ENCODE measurements at regions not wholly inside any gene's neighbourhood (a gene's known extent, or its start where the extent isn't known, plus 50 kb on each side); places are given as distances from the start of the nearest gene placed in this dataset.
"Not testable (repeated sequence)": the region's sequence is repeated elsewhere in the genome, so short reads cannot be mapped to it uniquely, and the experiment has no call there.

DNA sequence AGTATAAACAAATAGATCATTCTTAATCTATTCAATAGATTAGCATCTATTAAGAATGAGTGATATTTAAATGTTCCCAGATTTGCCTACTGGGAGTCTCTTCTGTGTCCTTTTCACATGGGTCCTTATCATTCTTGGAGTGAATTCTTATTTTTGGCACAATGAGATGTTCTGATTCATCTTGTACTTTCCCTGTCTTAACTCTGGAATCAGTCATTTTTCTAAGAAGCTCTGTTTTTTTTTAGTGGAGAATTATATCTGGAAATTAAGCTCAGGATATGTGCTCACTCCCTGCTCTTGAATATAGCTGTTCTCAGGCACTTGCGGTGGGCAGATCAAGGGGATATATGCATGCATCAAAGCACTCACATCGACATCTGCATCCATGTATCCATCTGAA is 625.3 kb upstream of the HS3ST1 start:
- no peak for DNase-seq (ENCODE audit: low read depth)

DNA sequence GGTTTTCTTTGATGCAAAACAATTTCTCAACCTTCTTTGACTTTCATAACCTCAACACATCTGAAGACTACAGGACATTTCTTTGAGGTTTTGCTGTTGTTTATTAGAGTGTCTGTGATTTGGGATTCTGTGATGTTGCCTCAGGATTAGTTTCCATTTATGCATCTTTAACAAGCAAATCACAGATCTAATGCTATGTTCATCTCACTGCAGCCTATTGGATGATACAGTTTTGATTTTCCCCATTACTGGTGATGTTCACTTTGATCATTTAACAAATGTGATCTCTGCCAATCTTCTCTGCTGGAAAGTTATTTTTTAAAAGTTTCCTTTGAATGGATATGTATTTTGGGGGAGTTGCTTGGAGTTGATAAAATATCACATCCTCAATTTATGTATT is 624.9 kb upstream of the HS3ST1 start:
- no peak for DNase-seq (ENCODE audit: low read depth)

DNA sequence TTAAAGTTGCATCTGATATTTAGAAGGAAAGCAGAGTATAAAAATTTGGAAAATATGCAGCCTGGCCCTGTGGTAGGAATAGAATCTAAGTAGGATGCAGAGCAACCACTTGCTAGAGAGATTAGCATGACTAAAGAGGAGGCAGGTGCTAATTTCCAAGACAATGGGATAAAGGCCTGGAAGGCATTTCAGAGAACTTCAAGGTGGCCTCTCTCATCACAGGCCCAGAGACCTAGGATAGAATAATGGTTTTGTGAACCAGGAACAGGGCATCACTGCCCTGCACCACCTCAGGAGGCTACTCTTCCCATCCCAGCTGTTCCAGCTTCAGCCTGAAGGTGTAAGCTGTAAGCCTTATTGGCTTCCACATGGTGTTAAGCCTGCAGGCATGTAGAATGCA is 621.7 kb upstream of the HS3ST1 start:
- no peak for DNase-seq (ENCODE audit: low read depth)

DNA sequence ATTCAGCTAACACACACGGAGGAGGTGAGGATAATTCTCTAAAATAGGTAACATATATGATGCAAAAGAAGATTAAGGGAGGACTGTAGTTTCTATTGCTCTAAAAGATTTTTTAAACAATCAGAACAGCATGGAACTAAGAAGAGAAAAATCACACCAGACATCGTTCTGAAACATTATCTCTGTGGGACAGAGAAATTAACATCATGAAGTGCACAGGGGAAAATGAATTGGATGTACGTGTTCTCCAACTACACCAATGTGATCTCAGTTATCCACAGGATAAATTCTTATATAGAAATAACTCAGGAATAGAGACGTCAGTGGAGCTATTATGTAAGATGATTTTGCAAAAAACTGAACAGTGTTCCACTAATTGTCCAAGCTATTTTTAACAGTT is 614.1 kb upstream of the HS3ST1 start:
- no peak for DNase-seq (ENCODE audit: low read depth)

GRCh38 chr4:12041828-12042227 is 613.1 kb upstream of the HS3ST1 start:
- DNase-seq (ENCODE audit: low read depth) = no peak

DNA sequence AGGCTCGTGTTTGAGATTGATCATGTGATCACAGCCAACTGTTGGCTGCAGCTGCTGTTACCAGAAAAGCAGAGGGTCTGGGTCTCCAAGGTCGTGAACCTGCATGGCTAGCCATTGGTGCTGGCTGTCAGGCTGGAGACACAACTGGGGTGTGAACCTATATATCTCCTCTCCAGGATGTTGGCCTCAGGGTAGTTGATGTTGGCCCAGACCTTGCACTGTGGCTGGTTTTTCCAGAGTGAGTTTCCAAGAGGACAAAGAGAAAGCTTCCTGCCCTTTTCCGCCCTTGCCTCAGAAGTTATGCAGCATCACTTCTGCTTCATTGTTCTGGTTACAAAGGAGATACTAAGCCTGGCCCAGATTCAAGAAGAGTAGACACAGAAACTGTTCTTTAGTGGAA is 607.8 kb upstream of the HS3ST1 start:
- DNase-seq (ENCODE audit: low read depth) = no peak

DNA sequence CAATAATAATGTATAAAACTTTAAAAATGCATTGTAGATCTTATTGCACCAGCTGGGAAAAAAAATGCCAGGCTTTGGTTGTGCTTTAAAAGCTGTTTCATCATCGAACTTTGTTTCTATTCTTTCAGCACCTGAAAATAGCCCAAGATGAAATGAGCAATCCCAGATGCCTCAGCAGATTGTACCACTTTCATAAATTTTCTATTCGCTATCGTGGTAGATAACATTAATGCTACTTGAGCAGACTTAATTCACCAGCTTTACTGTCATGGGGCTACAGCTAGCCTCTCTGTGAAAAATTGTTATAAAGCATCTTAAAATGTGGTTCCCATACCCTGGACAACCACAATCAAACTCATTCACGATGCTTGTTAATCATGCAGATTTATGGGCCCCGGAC is 599.6 kb upstream of the HS3ST1 start:
- DNase-seq (ENCODE audit: low read depth) = no peak

DNA sequence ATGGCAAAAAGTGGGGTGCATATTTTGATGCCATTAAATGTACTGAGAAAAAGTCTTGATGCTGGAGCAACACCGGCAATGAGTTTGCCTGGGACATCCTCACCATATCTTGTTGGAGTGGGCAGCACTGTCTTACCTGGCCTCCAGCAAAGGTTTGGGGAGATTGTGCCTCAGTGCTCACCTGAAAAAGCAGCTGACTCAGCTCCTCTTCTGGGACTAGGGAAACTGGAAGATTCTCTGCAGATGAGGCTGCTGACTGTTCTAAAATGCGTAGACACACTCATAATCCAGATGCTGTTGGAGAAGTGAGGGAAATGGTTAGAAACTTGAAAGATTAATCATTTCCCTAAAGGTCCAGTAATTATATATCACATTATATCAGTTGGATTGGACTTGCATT is 593.7 kb upstream of the HS3ST1 start:
- no peak for DNase-seq (ENCODE audit: low read depth)

- DNase-seq (ENCODE audit: low read depth) = no peak
Measured at GRCh38 chr4:12016729-12017128, 588.0 kb upstream of the HS3ST1 start.

DNA sequence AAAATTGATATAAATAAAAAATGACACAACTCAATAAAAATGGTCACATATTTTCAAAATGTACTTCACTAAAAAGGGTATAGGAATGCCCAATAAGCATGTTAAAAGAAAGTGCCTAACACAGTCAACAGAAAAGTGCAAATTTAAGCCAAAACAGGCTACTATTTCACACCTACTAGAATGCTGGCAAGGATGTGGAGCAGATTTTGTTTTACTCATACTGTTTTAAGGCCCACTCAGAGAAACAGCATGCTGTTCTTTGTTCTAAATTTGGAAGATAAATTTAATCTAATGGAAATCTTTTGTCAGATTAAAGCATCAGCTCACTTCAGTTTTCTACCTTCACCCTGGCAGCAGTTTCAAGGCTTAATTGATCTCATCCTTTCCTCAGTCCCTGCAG is 576.8 kb upstream of the HS3ST1 start:
- no peak for DNase-seq (ENCODE audit: low read depth)

DNA sequence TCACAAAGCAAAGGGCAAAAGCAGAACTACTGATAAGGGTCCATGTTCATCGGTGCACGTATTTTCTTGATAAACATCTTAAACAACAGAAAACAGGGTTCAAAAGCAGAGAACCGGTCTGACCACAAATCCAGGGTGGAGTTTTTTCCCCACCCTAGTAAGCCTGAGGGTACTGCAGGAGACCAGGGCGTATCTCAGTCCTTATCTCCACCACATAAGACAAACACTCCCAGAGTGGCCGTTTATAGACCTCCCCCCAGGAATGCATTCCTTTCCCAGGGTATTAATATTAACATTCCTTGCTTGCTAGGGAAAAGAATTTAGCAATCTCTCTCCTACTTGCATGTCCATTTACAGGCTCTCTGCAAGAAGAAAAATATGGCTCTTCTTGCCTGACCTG is 567.9 kb upstream of the HS3ST1 start:
- DNase-seq (ENCODE audit: low read depth) = not testable (repeated sequence)

DNA sequence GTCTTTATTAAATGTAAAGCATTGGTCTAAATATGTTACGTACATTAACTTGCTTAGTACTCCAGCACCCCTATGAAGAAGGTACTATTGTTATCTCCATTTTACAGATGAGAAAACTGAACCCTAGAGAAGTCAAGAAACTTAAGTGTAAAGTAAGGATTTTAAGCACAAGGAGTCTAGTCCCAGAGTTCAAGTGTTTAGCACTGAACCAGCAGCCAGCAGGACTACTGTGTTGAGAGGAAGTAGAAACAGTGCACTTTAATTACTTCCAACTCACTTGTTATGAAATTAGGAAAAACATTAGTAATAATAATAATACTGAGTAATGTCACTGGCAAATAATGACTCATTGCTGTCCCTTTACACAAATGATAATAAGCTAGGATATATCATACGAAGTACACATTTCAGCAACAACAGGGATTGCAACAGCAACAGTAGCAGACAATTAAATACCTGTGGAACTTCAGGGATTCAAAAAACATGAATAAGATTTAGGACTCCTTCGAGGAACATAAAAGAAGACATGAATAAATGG is 548.1 kb upstream of the HS3ST1 start:
- DNase-seq (ENCODE audit: low read depth) = no peak

- no peak for DNase-seq (ENCODE audit: low read depth)
Measured at GRCh38 chr4:11973270-11973669, 544.6 kb upstream of the HS3ST1 start.

DNA sequence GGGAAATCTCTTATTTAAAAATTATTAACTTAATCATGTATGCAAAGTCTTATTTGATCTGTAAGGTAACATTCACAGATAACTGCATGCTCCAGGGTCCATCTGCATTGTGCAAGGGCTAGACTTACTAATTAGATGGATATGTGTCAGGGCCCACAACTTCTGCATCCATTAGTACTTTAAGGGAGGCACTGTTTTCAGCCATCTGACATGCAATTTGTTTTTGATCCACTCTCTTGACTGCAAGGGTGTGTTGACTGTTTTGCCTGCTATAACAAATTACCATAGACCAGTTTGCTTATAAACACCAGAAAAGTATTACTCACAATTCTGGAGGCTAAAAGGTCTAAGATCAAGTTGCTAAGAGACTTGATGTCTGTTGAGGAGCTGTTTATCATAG is 542.1 kb upstream of the HS3ST1 start:
- DNase-seq (ENCODE audit: low read depth) = no peak

- DNase-seq (ENCODE audit: low read depth) = no peak
Measured at GRCh38 chr4:11966782-11967181, 538.1 kb upstream of the HS3ST1 start.

DNA sequence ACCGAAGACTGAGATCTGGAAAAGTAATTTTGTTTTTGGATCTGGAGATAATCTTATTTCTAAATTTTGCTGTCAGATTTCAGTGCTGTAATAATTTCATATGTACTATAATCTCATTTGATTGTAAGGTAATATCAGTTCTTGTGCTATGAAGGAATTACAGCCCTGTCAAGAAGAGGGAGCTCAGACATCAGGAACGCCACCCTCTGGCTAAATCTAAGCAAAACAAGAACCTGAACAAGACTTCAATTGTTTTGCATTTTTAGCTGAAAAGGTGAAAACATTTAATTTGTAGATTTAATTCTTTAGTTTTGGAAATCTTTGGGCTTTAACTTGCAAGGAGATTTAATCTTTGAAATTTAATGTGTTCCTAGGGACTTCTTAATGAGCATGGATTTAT is 525.4 kb upstream of the HS3ST1 start:
- no peak for DNase-seq (ENCODE audit: low read depth)

DNA sequence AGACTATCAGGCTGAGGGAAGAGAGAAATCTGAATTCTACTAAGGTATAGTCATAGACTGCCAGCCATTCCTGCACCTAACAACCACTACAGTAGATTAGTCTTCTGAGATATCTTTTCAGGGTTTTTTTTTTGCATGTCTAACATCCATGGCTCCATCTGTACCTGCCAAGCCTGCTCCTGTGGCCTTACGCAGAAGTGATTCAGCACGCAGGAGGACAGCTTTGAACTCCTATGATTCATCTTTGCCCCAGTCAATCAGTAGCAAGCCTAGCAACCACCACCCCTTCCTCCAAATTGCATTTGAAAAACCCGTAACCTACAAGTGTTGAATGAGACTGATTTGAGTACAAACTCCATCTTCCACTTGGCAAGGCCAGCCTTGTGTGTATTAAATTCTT is 520.7 kb upstream of the HS3ST1 start:
- DNase-seq (ENCODE audit: low read depth) = no peak

GRCh38 chr4:11947629-11948028 is 518.9 kb upstream of the HS3ST1 start:
- not testable (repeated sequence) for DNase-seq (ENCODE audit: low read depth)

DNA sequence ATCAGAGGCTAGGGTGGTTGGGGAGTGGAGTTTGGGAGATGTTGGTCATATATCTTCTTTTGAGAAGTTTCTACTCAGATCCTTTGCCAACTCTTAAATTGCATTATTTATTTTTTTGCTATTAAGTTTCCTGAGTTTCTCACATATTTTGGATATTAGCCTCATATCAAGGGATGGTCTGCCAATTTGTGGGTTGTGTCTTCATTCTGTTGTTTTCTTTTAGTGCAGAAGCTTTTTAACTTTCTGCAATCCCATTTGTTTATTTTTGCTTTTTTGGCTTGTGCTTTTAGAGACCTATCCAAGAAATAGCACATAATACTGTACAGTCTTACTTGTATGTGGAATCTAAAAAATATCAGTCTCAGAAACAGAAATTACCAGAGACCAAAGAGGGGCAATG is 509.2 kb upstream of the HS3ST1 start:
- no peak for DNase-seq (ENCODE audit: low read depth)

DNA sequence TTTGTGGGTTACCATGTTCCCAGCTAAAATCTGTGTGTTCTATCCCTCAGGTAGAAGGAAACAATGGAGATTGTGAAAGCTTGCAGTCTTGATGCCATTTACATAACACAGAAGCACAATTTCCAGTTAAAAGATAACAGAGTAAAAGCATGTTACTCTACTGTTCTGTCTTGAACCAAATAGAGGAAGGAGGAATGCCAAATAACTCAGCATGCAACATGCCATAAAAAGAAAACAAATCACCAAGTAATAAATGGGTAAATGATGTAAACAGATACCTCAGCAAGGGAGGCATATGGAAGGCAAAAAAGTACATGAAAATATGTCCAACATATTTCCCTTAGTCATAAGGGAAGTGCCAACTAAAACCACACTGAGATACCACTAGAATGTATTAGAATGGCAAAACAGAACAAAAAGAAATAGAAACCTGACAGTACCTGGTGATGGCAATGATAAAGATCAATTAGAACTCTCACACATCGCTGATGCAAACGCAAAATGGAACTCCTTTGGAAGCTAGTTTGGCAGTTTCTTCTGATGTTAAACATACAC is 502.6 kb upstream of the HS3ST1 start:
- DNase-seq (ENCODE audit: low read depth) = no peak

DNA sequence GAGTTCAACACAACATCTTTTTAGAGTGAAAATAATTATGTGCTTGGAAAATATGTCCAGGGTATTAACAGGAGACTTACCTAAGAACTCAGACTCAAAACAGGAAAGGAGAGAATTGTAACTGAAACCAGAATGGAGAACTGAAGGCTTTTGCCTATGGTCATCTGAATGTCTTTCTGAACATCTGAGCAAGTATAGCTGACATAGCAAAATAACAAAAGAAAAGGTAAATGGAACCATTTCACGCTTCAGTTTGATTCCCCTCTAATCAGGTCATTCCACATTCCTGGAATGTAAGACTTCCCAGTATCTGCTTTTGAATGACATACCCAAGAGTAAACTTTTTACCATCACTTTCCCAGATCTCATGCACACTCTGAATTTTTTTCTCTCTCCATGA is 500.4 kb upstream of the HS3ST1 start:
- DNase-seq (ENCODE audit: low read depth) = no peak

- no peak for DNase-seq (ENCODE audit: low read depth)
Measured at GRCh38 chr4:11919316-11919715, 490.6 kb upstream of the HS3ST1 start.

DNA sequence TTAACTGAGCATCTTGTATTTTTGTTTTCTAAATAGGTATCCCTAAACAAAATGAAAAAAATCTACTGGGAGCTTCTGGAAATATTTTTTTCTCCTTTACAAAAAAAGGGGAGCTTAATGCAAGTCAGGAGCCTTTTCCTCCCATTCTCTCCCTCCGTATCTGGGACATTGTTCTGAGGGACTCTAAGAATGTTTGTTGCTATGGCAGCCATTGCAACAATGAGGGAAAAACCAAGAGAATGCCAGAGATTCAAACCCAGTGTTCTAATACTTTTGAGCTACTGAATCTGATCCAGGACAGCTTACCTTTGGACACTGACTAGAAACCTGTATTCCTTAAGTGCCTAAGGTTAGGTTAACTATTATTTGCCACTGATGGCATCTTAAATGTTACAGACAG is 485.7 kb upstream of the HS3ST1 start:
- no peak for DNase-seq (ENCODE audit: low read depth)

DNA sequence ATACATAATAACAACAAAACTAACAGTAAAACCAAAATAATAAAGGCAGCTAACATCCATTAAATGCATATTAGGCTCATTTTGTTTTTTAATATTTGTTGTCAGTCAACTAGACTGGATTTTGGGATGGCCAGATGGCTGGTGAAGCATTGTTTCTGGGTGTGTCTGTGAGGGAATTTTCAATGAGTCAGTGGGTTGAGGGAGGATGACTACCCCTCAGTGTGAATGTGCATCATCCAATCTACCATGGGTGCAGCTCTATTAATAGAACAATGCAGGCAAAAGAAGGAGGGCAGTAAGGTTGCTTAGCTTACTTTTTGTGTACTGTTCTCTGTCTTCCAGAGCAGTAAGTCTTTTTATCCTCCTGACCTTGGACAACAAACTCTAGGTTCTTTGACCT is 484.2 kb upstream of the HS3ST1 start:
- no peak for DNase-seq (ENCODE audit: low read depth)

- DNase-seq (ENCODE audit: low read depth) = no peak
Measured at GRCh38 chr4:11910812-11911211, 482.1 kb upstream of the HS3ST1 start.
